GM18909 (cell line): ENCODE measurements at regions not wholly inside any gene's neighbourhood (a gene's known extent, or its start where the extent isn't known, plus 50 kb on each side); places are given as distances from the start of the nearest gene placed in this dataset.

Source experiments
- ATAC-seq: cut with Tn5 transposase; IDR thresholded peaks from one replicate; pipeline ENCODE4 v1.9.1; 2021; ENCODE audit warnings: mild to moderate bottlenecking; ENCODE audit not compliant: unreplicated experiment, poor library complexity

- no peak for ATAC-seq
Observed at GRCh38 chr5:145708169-145708568, 127.0 kb downstream of the PRELID2 start.

- no peak for ATAC-seq
Observed at GRCh38 chr5:145704724-145705123, 130.4 kb downstream of the PRELID2 start.

GRCh38 chr5:145703856-145704255 lies 131.3 kb downstream of the PRELID2 start:
- no peak for ATAC-seq

- no peak for ATAC-seq
Observed at GRCh38 chr5:145701404-145701803, 133.7 kb downstream of the PRELID2 start.

GRCh38 chr5:145699846-145700245 lies 135.3 kb downstream of the PRELID2 start:
- no peak for ATAC-seq

- peak; percentile 77 for ATAC-seq
Observed at GRCh38 chr5:145697251-145697990, 137.7 kb downstream of the PRELID2 start.

- ATAC-seq: peak; percentile 98
Observed at GRCh38 chr5:145689235-145689634, 145.9 kb downstream of the PRELID2 start.

- ATAC-seq: no peak
Observed at GRCh38 chr5:145687943-145688342, 147.2 kb downstream of the PRELID2 start.

GRCh38 chr5:145685417-145685816 lies 149.7 kb downstream of the PRELID2 start:
- ATAC-seq: no peak

GRCh38 chr5:145683431-145683830 lies 151.7 kb downstream of the PRELID2 start:
- ATAC-seq: no peak

GRCh38 chr5:145682197-145682899 lies 152.8 kb downstream of the PRELID2 start:
- no peak for ATAC-seq

- peak; percentile 97 for ATAC-seq
Observed at GRCh38 chr5:145681686-145682085, 153.5 kb downstream of the PRELID2 start.

GRCh38 chr5:145681216-145681615 lies 153.9 kb downstream of the PRELID2 start:
- ATAC-seq: no peak

- no peak for ATAC-seq
Observed at GRCh38 chr5:145680767-145681166, 154.4 kb downstream of the PRELID2 start.

- ATAC-seq: no peak
Observed at GRCh38 chr5:145680169-145680568, 155.0 kb downstream of the PRELID2 start.

GRCh38 chr5:145678255-145678654 lies 156.9 kb downstream of the PRELID2 start:
- no peak for ATAC-seq

GRCh38 chr5:145673786-145674185 lies 161.4 kb downstream of the PRELID2 start:
- ATAC-seq: no peak

- no peak for ATAC-seq
Observed at GRCh38 chr5:145668714-145669113, 166.4 kb downstream of the PRELID2 start.

- ATAC-seq: no peak
Observed at GRCh38 chr5:145667742-145668141, 167.4 kb downstream of the PRELID2 start.

- no peak for ATAC-seq
Observed at GRCh38 chr5:145666591-145666990, 168.6 kb downstream of the PRELID2 start.

GRCh38 chr5:145661737-145662485 lies 173.2 kb downstream of the PRELID2 start:
- ATAC-seq: no peak
